ENCODE measurements at regions not wholly inside any gene's neighbourhood (a gene's known extent, or its start where the extent isn't known, plus 50 kb on each side); places are given as distances from the start of the nearest gene placed in this dataset.

DNA sequence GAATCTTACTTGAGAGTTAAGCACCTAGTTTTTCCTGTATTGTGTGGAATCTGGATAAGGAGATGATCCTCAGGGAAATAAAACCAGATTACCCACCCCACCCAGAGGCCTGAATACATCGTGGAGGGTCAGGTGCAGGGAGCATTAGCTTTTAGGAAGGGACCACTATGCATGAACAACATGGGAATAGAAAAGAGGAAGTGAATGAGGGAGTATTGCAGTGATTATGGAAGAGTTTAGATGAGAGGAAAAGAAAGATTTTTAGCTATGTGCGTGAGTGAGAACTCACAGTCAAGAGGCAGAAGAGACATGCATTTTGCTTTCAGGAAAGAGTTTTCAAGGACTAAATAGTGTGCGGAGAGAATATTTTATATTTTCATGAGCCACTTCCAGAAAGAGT, 222.3 kb upstream of the S100G start:
- Histone ChIP-seq H3K36me3 (no peaks in the 10 kb centered on the region), H4K20me1 (no peaks in the 10 kb centered on the region; a peak in 1 of 22 replicates), H3K4me3 (no peak overlapping the region), H3K9me3 (replicated peaks in 1 of 11) (peaks cover 0 to 17% (median 8%) of the 10 kb centered on the region in 11 experiments; a peak in 12 of 22 replicates), H3K9ac (no peak overlapping the region), H3K27me3 (peaks cover 85 to 100% (median 99%) of the 10 kb centered on the region in 11 experiments), H3K4me1 (no peaks in the 10 kb centered on the region), H3K4me2 (no peak overlapping the region), H3K27ac (no peak overlapping the region)
- no peak for TF ChIP-seq Cebpa-rat (IDR thresholded peaks at IDR 0.05)

DNA sequence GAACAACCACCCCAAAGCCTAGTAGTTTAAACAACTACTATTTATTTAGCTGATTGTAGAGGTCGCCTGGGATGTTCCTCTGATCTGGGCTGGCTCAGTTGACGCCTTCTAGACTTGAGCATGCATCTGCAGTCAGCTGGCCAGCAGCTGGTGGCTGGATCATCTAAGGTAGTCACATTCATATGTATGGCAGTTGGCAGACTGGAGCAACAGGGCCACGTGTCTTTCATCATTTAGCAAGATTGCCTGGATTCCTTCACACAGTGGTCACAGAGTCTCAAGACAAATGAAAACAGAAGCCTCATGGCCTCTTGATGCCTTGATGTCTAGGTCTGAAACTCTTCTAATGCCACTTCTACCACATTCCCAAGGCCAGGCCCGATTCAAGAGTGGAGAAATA, 220.6 kb upstream of the S100G start:
- no peaks in the 10 kb centered on the region; a peak in 1 of 22 replicates for H3K9me3 ChIP-seq (replicated peaks in 1 of 11)

DNA sequence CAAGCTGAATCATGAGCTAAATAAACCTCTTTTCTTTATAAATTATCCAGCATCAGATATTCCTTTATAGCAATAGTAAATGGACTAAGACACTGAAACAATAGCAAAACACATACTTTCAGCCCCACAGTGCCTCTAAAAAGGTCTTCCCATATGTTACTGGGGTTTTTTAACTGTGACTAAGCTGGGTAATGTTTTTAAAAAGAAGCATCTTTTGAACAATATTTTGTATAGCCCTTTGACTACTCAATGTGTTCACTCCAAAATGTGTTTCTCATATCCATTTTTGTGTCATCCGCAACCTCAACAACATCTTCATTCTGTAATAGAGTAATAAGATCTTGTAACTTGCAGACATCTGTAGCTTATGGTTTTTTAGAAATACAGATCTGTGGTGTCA, 218.7 kb upstream of the S100G start:
- Histone ChIP-seq H3K9me3 (replicated peaks in 1 of 11) (no peaks in the 10 kb centered on the region; a peak in 1 of 22 replicates), H3K4me3 (no peak overlapping the region), H3K9ac (no peak overlapping the region), H3K4me2 (no peak overlapping the region), H3K27ac (no peak overlapping the region), H4K20me1 (no peaks in the 10 kb centered on the region; a peak in 1 of 22 replicates), H3K27me3 (peaks cover 86 to 100% (median 99%) of the 10 kb centered on the region in 11 experiments), H3K4me1 (no peaks in the 10 kb centered on the region), H3K36me3 (no peaks in the 10 kb centered on the region)
- no peak for TF ChIP-seq Cebpa-rat (IDR thresholded peaks at IDR 0.05)

More for the DNA sequence above, 220.6 kb upstream of the S100G start:
- H4K20me1 ChIP-seq: no peaks in the 10 kb centered on the region; a peak in 1 of 22 replicates
- no peak overlapping the region for H3K9ac ChIP-seq
- peaks cover 87 to 100% (median 99%) of the 10 kb centered on the region in 11 experiments for H3K27me3 ChIP-seq
- H3K4me1 ChIP-seq: no peaks in the 10 kb centered on the region
- H3K27ac ChIP-seq: no peak overlapping the region
- H3K4me2 ChIP-seq: no peak overlapping the region
- H3K36me3 ChIP-seq: no peaks in the 10 kb centered on the region
- TF ChIP-seq Cebpa-rat (IDR thresholded peaks at IDR 0.05): no peak
- no peak overlapping the region for H3K4me3 ChIP-seq

DNA sequence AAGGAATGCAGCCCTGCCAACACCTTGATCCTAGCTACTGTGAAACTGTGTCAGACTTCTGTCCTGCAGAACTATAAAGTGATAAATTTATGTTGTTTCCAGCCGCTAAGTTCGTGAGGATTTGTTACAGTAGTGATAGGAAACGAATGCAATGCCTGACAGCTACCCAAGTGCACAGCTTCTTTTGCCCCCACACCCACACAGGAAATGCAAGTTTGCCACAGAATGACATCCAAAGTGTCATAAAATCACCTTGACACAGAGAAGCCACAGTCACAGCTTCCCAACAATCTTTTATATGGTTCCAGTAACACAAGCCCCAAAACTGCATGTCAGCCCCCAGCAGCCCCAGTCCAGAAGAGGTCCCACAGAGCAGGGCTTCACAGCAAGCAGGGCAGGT, 216.9 kb upstream of the S100G start:
- Histone ChIP-seq H4K20me1 (no peaks in the 10 kb centered on the region; a peak in 1 of 22 replicates), H3K36me3 (no peaks in the 10 kb centered on the region), H3K4me2 (no peak overlapping the region), H3K4me3 (no peak overlapping the region), H3K27me3 (peaks cover 82 to 99% (median 97%) of the 10 kb centered on the region in 11 experiments), H3K27ac (no peak overlapping the region), H3K4me1 (no peaks in the 10 kb centered on the region), H3K9ac (no peak overlapping the region), H3K9me3 (replicated peaks in 1 of 11) (no peaks in the 10 kb centered on the region; a peak in 1 of 22 replicates)
- TF ChIP-seq Cebpa-rat (IDR thresholded peaks at IDR 0.05): no peak

DNA sequence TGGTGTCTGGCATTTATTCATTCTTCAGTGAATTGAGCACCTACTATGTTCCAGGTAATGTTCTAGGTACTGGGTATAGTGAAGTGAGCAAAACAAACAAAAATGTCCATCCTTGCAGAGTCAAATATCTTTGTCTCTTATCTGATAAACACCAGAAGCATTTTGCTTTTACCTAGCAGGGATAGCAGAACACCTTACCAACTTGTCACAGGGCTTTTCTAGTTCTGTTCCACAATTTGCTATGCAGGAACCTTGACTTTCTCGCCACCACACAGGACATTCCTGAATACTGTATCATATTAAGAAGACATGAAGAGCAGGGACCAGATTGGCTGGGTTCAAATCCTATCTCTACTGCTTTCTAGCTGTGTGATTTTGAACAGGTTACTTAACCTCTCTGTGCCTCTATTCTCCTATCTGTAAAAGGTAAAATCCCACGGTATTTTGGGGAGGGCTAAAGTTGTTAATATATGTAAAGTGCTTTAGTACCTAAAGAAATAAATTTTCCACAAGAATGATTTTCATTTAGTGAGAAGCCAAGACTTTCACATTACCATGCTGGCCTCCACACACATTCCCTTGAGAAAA, 214.5 kb upstream of the S100G start:
- Histone ChIP-seq H3K9me3 (replicated peaks in 1 of 11) (no peaks in the 10 kb centered on the region; a peak in 1 of 22 replicates), H3K4me2 (no peak overlapping the region), H3K36me3 (no peaks in the 10 kb centered on the region), H4K20me1 (no peaks in the 10 kb centered on the region; a peak in 1 of 22 replicates), H3K4me1 (no peaks in the 10 kb centered on the region), H3K4me3 (no peak overlapping the region), H3K27ac (no peak overlapping the region), H3K27me3 (peaks cover 70 to 96% (median 90%) of the 10 kb centered on the region in 11 experiments), H3K9ac (no peak overlapping the region)
- no peak for TF ChIP-seq Cebpa-rat (IDR thresholded peaks at IDR 0.05)

DNA sequence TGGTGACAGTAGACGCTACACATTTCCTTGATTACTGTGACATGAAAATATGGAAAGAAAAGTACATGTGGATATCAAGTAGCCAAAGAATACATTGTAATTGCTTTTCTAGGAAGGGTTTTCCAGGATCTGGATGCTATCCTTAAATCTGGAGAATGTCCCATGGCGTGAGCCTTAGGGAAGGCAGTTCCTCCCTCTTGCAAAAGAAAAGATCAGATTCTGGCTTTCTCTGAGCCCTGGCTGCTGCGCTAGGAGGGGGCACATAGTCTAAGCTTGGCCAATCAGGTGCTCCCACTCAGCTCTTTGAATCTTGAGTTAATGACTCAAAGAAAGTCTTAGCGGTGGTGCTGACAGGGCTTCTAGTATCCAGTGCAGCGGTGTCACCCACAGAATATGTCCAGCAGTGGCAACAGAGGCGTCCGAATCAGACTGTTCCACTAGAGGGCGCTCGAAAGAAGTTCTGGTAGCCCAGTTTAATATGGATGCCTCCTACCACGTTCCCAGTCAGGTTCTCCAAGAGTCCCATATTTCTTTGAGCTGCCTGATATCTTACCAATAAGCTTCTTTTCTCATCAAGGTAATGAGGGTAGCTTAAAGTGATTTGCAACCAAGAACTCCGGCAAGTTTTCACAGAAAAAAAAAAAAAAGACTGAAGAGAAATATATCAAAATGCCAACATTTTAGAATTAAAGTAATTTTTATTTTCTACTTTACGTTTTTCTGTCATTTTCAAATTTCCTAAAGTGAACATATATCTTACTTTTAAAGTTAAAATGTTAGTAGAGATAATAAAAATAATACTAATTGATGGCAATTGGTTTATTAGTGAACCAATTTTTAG, 213.4 kb upstream of the S100G start:
- no peaks in the 10 kb centered on the region for H3K4me1 ChIP-seq
- H3K27ac ChIP-seq: no peak overlapping the region
- no peaks in the 10 kb centered on the region; a peak in 1 of 22 replicates for H4K20me1 ChIP-seq
- H3K4me2 ChIP-seq: no peak overlapping the region
- no peak overlapping the region for H3K4me3 ChIP-seq
- peaks cover 63 to 96% (median 87%) of the 10 kb centered on the region in 11 experiments for H3K27me3 ChIP-seq
- H3K9me3 ChIP-seq (replicated peaks in 1 of 11): no peaks in the 10 kb centered on the region; a peak in 1 of 22 replicates
- no peak for TF ChIP-seq Cebpa-rat (IDR thresholded peaks at IDR 0.05)
- H3K36me3 ChIP-seq: no peaks in the 10 kb centered on the region
- H3K9ac ChIP-seq: no peak overlapping the region

DNA sequence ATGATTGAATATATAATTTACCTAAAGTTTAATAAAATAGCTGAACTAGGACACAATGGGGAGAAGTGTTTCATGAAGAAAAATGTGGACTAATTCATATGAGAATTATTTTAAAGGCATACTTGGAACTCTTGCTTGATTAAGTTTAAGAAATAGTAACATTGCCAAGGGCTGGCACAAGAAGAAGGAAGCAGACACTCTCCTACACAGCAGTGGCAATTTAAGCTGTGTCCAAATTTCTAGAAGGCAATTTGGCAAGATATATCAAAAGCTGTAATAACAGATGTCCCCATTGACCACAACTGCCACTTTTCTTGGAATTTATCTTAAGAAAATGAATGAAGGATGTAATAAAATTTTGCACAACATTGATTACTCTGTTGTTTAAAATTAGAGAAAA, 209.5 kb upstream of the S100G start:
- H3K4me1 ChIP-seq: no peaks in the 10 kb centered on the region
- no peak for TF ChIP-seq Cebpa-rat (IDR thresholded peaks at IDR 0.05)
- no peak overlapping the region for H3K4me3 ChIP-seq

DNA sequence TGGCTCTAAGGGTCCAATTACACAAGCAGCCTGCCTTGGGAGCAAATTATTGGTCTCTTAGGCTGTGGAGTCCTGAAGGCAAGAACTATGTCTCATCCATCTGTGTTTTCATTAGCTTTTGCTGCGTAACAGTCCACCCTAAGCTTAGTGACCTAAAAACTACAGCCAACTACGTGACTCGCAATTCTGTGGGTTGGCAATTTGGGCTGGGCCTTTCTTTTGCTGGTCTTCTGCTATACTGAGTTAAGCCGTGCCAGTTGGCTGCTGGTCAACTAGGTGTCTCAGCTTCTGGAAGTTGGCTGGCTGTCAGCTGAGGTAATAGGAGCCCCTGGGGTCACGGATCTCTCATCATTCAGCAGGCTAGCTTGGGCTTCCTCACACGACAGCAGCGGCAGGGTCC, 205.6 kb upstream of the S100G start:
- Histone ChIP-seq H4K20me1 (no peaks in the 10 kb centered on the region; a peak in 1 of 22 replicates), H3K4me3 (no peak overlapping the region), H3K9me3 (replicated peaks in 1 of 11) (no peaks in the 10 kb centered on the region), H3K27ac (no peak overlapping the region), H3K4me2 (no peak overlapping the region), H3K27me3 (peaks cover 44 to 83% (median 69%) of the 10 kb centered on the region in 11 experiments; a peak in 21 of 22 replicates), H3K4me1 (peaks cover 0 to 11% (median 0%) of the 10 kb centered on the region in 10 experiments; a peak in 3 of 20 replicates), H3K36me3 (no peaks in the 10 kb centered on the region), H3K9ac (no peak overlapping the region)
- no peak for TF ChIP-seq Cebpa-rat (IDR thresholded peaks at IDR 0.05)

More for the DNA sequence above, 209.5 kb upstream of the S100G start:
- Histone ChIP-seq H3K4me2 (no peak overlapping the region), H4K20me1 (no peaks in the 10 kb centered on the region; a peak in 1 of 22 replicates), H3K9ac (no peak overlapping the region), H3K9me3 (replicated peaks in 1 of 11) (no peaks in the 10 kb centered on the region), H3K27ac (no peak overlapping the region), H3K27me3 (peaks cover 45 to 89% (median 72%) of the 10 kb centered on the region in 11 experiments), H3K36me3 (no peaks in the 10 kb centered on the region)

DNA sequence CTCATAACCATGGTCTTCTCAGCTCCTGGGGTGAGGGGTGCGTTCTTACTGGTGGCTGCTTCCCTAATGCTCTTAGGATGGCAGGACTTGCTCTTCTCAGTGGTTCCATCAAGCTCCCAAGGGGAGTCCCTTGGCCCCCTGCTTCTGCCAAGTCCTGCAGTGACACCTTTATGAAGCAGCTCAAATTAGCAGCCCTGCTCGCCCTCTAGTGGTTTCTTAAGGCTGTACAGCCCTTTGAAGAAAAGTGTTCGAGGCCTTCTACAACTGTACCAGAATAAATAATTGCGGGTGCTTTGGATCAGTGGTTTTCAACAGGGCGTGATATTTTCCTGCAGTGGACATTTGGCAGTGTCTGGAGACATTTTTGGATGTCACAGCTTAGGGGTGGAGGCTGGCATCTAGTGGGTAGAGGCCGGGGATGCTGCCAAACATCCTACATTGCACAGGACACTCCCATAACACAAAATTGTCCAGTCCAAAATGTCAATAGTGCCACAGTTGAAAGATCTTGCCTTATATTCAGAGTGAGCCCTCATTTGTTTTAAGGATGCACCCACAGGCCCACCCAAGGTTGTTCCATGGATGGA, 204.7 kb upstream of the S100G start:
- Histone ChIP-seq H3K4me2 (no peak overlapping the region), H3K9me3 (replicated peaks in 1 of 11) (no peaks in the 10 kb centered on the region), H3K4me1 (peaks cover 0 to 11% (median 0%) of the 10 kb centered on the region in 10 experiments; a peak in 3 of 20 replicates), H3K27ac (no peak overlapping the region), H3K27me3 (peaks cover 49 to 88% (median 78%) of the 10 kb centered on the region in 11 experiments), H4K20me1 (no peaks in the 10 kb centered on the region; a peak in 1 of 22 replicates), H3K4me3 (no peak overlapping the region), H3K36me3 (no peaks in the 10 kb centered on the region), H3K9ac (no peak overlapping the region)
- TF ChIP-seq Cebpa-rat (IDR thresholded peaks at IDR 0.05): no peak

Measured in BLaER1 treated with 17β-estradiol and CSF1 and Interleukin-3, amounts not matched to agents 10 nM and 100 nM (cell line).